A549 (cell line): ENCODE measurements at regions not wholly inside any gene's neighbourhood (a gene's known extent, or its start where the extent isn't known, plus 50 kb on each side); places are given as distances from the start of the nearest gene placed in this dataset.

ENCODE experiments used
- NFE2L2 ChIP-seq: fragments of 150-350 bp; conservative IDR thresholded peaks from 2 replicates; pipeline ENCODE4 v1.6.1; 2014; ENCODE audit warnings: low read length
- POLR2A ChIP-seq: IDR thresholded peaks from 2 replicates; pipeline ENCODE4 v1.6.1; 2012; ENCODE audit warnings: mild to moderate bottlenecking, low read length
- RAD21 ChIP-seq, 2 experiments: fragments of >200 bp in 1 of 2; sonication (Bioruptor Twin) in 1 of 2; formaldehyde crosslinking in 1 of 2; IDR thresholded peaks in 1 of 2; conservative IDR thresholded peaks in 1 of 2; 2 replicates in 1 of 2; 3 replicates in 1 of 2; pipeline ENCODE4 v1.6.1; 2012 to 2018; ENCODE audit warnings: inconsistent platforms in 1 of 2
- REST ChIP-seq: fragments of 200-600 bp; sonication (generic); IDR thresholded peaks from 2 replicates; pipeline ENCODE4 v1.6.1; 2016; ENCODE audit warnings: antibody characterized with exemption, mild to moderate bottlenecking, moderate library complexity
- TF ChIP-seq, protein P1 (sequence below): fragments of >200 bp; sonication (Bioruptor Twin); formaldehyde crosslinking; IDR thresholded peaks from 3 replicates; pipeline ENCODE4 v1.5.1; 2016

- no peak for TF ChIP-seq REST
- TF ChIP-seq POLR2A: no peak
- no peak for TF ChIP-seq RAD21 (conservative IDR thresholded peaks at IDR 0.05 in 1 of 2, IDR thresholded peaks at IDR 0.05 in 1 of 2)
- TF ChIP-seq, protein P1, sequence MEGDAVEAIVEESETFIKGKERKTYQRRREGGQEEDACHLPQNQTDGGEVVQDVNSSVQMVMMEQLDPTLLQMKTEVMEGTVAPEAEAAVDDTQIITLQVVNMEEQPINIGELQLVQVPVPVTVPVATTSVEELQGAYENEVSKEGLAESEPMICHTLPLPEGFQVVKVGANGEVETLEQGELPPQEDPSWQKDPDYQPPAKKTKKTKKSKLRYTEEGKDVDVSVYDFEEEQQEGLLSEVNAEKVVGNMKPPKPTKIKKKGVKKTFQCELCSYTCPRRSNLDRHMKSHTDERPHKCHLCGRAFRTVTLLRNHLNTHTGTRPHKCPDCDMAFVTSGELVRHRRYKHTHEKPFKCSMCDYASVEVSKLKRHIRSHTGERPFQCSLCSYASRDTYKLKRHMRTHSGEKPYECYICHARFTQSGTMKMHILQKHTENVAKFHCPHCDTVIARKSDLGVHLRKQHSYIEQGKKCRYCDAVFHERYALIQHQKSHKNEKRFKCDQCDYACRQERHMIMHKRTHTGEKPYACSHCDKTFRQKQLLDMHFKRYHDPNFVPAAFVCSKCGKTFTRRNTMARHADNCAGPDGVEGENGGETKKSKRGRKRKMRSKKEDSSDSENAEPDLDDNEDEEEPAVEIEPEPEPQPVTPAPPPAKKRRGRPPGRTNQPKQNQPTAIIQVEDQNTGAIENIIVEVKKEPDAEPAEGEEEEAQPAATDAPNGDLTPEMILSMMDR: no peak
- no peak for TF ChIP-seq NFE2L2
Observed at GRCh38 chr3:144746631-144747030, 775.0 kb downstream of the DIPK2A start.
